Naive thymus-derived CD4-positive, alpha-beta T cell (primary cell): ENCODE measurements at regions not wholly inside any gene's neighbourhood (a gene's known extent, or its start where the extent isn't known, plus 50 kb on each side); places are given as distances from the start of the nearest gene placed in this dataset.

Source experiments
- ATAC-seq: fragments of 150-1000 bp; cut with Tn5 transposase; 2 replicates; pipeline ENCODE4 v1.10.0; 2021; ENCODE audit warnings: mild to moderate bottlenecking, moderate library complexity
- CTCF ChIA-PET: fragments of 350-600 bp; sonication (Branson Sonifier 250); formaldehyde crosslinking; loops from one replicate; lab custom pipeline; 2021; ENCODE audit warnings: antibody characterized with exemption; lab: Charles Lee
- POLR2A ChIA-PET: fragments of 350-600 bp; sonication (Branson Sonifier 250); formaldehyde crosslinking; loops from one replicate; lab custom pipeline; 2021; ENCODE audit warnings: antibody characterized with exemption, inconsistent platforms; lab: Charles Lee
- DNase-seq, 9 donors: peaks; one replicate each; pipeline versions ENCODE4 v3.0.0 to v3.0.0-alpha.2; 2020 to 2022; ENCODE audit warnings: mixed read lengths in 1 of 9
- H3K27ac ChIP-seq: one replicate; pipeline ENCODE4 v1.7.0; 2013; ENCODE audit warnings: mild to moderate bottlenecking, low read depth, low read length, moderate library complexity
- H3K27me3 ChIP-seq, 2 donors: one replicate each; pipeline ENCODE4 v1.7.0; 2013; ENCODE audit warnings: low read length in 2 of 2, mild to moderate bottlenecking in 2 of 2, moderate library complexity in 2 of 2; ENCODE audit not compliant: control insufficient read depth in 2 of 2, insufficient read depth in 2 of 2
- H3K36me3 ChIP-seq, 3 experiments: 1 replicate in 2 of 3; 2 replicates in 1 of 3; pipeline ENCODE4 v1.7.0; 2013; ENCODE audit warnings: low read length in 3 of 3, mild to moderate bottlenecking in 3 of 3, moderate library complexity in 1 of 3; ENCODE audit not compliant: insufficient read depth in 3 of 3, control insufficient read depth in 2 of 3
- H3K4me1 ChIP-seq, 2 donors: one replicate each; pipeline ENCODE4 v1.7.0; 2013; ENCODE audit warnings: low read length in 2 of 2, mild to moderate bottlenecking in 2 of 2, moderate library complexity in 1 of 2; ENCODE audit not compliant: control insufficient read depth in 2 of 2, insufficient read depth in 2 of 2
- H3K4me3 ChIP-seq: 2 replicates; pipeline ENCODE4 v1.7.0; 2013; ENCODE audit warnings: mild to moderate bottlenecking, low read length
- H3K9me3 ChIP-seq, 3 experiments: 1 replicate in 2 of 3; 2 replicates in 1 of 3; pipeline ENCODE4 v1.7.0; 2013; ENCODE audit warnings: low read length in 3 of 3; ENCODE audit not compliant: control insufficient read depth in 2 of 3
- H3K27ac Mint-ChIP-seq, 9 donors: one replicate each; pipeline ENCODE4 v1.8.0; 2020 to 2022; ENCODE audit warnings: mixed read lengths in 9 of 9, mild to moderate bottlenecking in 8 of 9, moderate library complexity in 5 of 9, inconsistent platforms in 2 of 9
- H3K27me3 Mint-ChIP-seq, 5 donors: one replicate each; pipeline ENCODE4 v1.8.0; 2021 to 2022; ENCODE audit warnings: mixed read lengths in 5 of 5, mild to moderate bottlenecking in 1 of 5
- H3K36me3 Mint-ChIP-seq, 5 donors: one replicate each; pipeline ENCODE4 v1.8.0; 2020 to 2022; ENCODE audit warnings: mixed read lengths in 5 of 5, mild to moderate bottlenecking in 3 of 5, inconsistent platforms in 1 of 5
- H3K4me1 Mint-ChIP-seq, 7 donors: one replicate each; pipeline ENCODE4 v1.8.0; 2020 to 2022; ENCODE audit warnings: mixed read lengths in 7 of 7, mild to moderate bottlenecking in 3 of 7, inconsistent platforms in 1 of 7
- H3K4me3 Mint-ChIP-seq, 10 donors: one replicate each; pipeline ENCODE4 v1.8.0; 2020 to 2022; ENCODE audit warnings: mild to moderate bottlenecking in 10 of 10, mixed read lengths in 10 of 10, moderate library complexity in 6 of 10, inconsistent platforms in 2 of 10
- H3K9me3 Mint-ChIP-seq, 11 donors: one replicate each; pipeline ENCODE4 v1.8.0; 2020 to 2022; ENCODE audit warnings: mixed read lengths in 11 of 11, mild to moderate bottlenecking in 4 of 11, inconsistent platforms in 1 of 11, moderate library complexity in 1 of 11
- intact Hi-C, 2 donors: fragments of 100-400 bp; cut with micrococcal nuclease; formaldehyde crosslinking; loops; one replicate each; pipeline ENCODE4 v1.15.1; 2023

DNA sequence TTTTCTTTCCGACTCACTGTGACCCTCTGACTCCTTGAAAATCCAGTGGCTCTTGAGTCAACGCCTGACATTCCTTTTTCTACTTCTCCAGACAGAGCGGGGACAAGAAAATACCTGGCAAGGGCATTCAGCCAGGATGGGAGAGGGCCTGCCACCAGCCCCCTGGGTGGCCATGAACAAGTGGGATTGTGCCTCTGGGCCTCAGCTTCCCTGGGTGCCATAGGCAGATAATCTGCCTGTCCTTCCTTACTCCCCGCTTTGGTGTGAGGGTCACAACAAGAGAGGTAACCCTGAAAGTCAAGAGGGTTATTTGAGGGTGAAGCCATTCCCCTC lies 613.9 kb upstream of the CADM1 start:
- no peak overlapping the region for H3K4me3 Mint-ChIP-seq
- Histone ChIP-seq H3K4me1 (no peaks in the 10 kb centered on the region), H3K36me3 (no peaks in the 10 kb centered on the region), H3K4me3 (no peak overlapping the region), H3K9me3 (peaks cover 0 to 9% (median 0%) of the 10 kb centered on the region in 3 experiments), H3K27me3 (no peaks in the 10 kb centered on the region), H3K27ac (no peak overlapping the region)
- H3K27ac Mint-ChIP-seq: no peak overlapping the region
- no peak for ATAC-seq
- H3K9me3 Mint-ChIP-seq: peaks cover 0 to 26% (median 9%) of the 10 kb centered on the region in 11 donors
- DNase-seq: no peak
- ChIA-PET POLR2A (no interaction called here), CTCF (no interaction called here)
- peaks cover 0 to 26% (median 5%) of the 10 kb centered on the region in 5 donors for H3K27me3 Mint-ChIP-seq
- peaks cover 0 to 4% (median 0%) of the 10 kb centered on the region in 5 donors for H3K36me3 Mint-ChIP-seq
- intact Hi-C loops: no loop called here
- no peaks in the 10 kb centered on the region for H3K4me1 Mint-ChIP-seq

- no peaks in the 10 kb centered on the region for H3K4me1 Mint-ChIP-seq
- peaks cover 0 to 4% (median 0%) of the 10 kb centered on the region in 5 donors for H3K36me3 Mint-ChIP-seq
- POLR2A ChIA-PET: no interaction called here
- Histone ChIP-seq H3K27ac (no peak overlapping the region), H3K36me3 (no peaks in the 10 kb centered on the region), H3K4me3 (no peak overlapping the region), H3K4me1 (no peaks in the 10 kb centered on the region), H3K9me3 (peaks cover 0 to 9% (median 0%) of the 10 kb centered on the region in 3 experiments), H3K27me3 (no peaks in the 10 kb centered on the region)
- no peak overlapping the region for H3K4me3 Mint-ChIP-seq
- CTCF ChIA-PET: no interaction called here
- peaks cover 0 to 26% (median 5%) of the 10 kb centered on the region in 5 donors for H3K27me3 Mint-ChIP-seq
- intact Hi-C loops: no loop called here
- peaks cover 0 to 30% (median 9%) of the 10 kb centered on the region in 11 donors for H3K9me3 Mint-ChIP-seq
- no peak overlapping the region for H3K27ac Mint-ChIP-seq
- no peak for ATAC-seq
- DNase-seq: no peak
These were observed 613.3 kb upstream of the CADM1 start for GRCh38 chr11:116117331-116118137.

DNA sequence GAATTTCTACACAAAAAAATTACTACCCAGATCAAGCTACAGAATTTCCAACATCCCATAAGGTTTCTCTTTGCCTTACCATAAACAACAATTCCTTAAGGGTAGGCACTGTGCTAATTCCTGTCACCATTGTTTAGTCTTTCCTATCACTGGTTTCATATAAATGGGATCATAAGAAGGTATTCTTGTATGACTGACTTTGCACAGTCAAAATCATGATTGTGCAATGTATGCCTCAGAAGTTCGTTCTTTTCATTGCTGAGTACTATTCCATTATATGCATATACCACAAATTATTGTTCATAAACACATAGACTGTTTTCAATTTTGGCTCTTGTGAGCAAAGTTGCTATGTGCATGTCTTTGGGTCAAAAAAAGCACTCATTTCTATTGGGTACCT lies 611.6 kb upstream of the CADM1 start:
- no peak overlapping the region for H3K27ac ChIP-seq
- no peak overlapping the region for H3K4me3 ChIP-seq
- no peaks in the 10 kb centered on the region for H3K36me3 ChIP-seq
- peaks cover 0 to 9% (median 0%) of the 10 kb centered on the region in 3 experiments for H3K9me3 ChIP-seq
- no peaks in the 10 kb centered on the region for H3K4me1 ChIP-seq
- Mint-ChIP-seq H3K27me3 (peaks cover 0 to 26% (median 5%) of the 10 kb centered on the region in 5 donors), H3K36me3 (peaks cover 0 to 4% (median 0%) of the 10 kb centered on the region in 5 donors), H3K4me3 (no peak overlapping the region), H3K9me3 (peaks cover 0 to 40% (median 9%) of the 10 kb centered on the region in 11 donors), H3K27ac (no peak overlapping the region), H3K4me1 (no peaks in the 10 kb centered on the region)
- ChIA-PET CTCF (no interaction called here), POLR2A (no interaction called here)
- no peaks in the 10 kb centered on the region for H3K27me3 ChIP-seq
- intact Hi-C loops: no loop called here
- ATAC-seq (no peak), DNase-seq (no peak)

DNA sequence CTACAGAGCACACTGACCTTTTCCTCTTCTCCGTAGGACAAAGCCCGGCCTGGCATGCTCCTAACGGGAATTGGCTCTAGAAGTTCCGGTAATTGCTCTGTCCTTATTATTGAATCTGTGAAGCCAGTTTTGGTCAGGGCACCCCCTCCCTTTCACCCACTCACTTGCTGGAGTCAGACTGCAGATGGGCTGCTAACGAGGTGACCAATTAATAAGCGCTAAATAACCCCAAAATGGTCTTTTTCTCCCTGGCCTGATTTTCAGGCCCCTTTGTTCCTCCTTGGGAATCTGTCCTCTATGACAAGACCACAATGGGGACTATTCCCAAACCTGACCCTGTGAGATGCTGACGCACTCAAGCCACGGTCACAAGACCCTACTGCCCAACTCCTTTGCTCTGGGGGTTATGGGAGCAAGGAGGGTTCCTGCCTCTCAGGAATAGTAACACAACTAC lies 610.0 kb upstream of the CADM1 start:
- intact Hi-C loops: no loop called here
- Mint-ChIP-seq H3K36me3 (peaks cover 0 to 4% (median 0%) of the 10 kb centered on the region in 5 donors), H3K9me3 (peaks cover 0 to 40% (median 9%) of the 10 kb centered on the region in 11 donors), H3K27me3 (peaks cover 0 to 26% (median 5%) of the 10 kb centered on the region in 5 donors), H3K27ac (peak overlapping the region in 1 of 9 donors; percentile 56), H3K4me3 (no peak overlapping the region), H3K4me1 (no peaks in the 10 kb centered on the region)
- ATAC-seq: no peak
- DNase-seq: no peak
- CTCF ChIA-PET: no interaction called here
- POLR2A ChIA-PET: no interaction called here
- no peak overlapping the region for H3K27ac ChIP-seq
- no peak overlapping the region for H3K4me3 ChIP-seq
- H3K27me3 ChIP-seq: no peaks in the 10 kb centered on the region
- peaks cover 0 to 9% (median 0%) of the 10 kb centered on the region in 3 experiments for H3K9me3 ChIP-seq
- H3K4me1 ChIP-seq: no peaks in the 10 kb centered on the region
- no peaks in the 10 kb centered on the region for H3K36me3 ChIP-seq

- CTCF ChIA-PET: no interaction called here
- Histone ChIP-seq H3K36me3 (no peaks in the 10 kb centered on the region), H3K9me3 (peaks cover 0 to 9% (median 0%) of the 10 kb centered on the region in 3 experiments), H3K4me1 (no peaks in the 10 kb centered on the region), H3K4me3 (no peak overlapping the region), H3K27ac (no peak overlapping the region), H3K27me3 (no peaks in the 10 kb centered on the region)
- Mint-ChIP-seq H3K4me3 (no peak overlapping the region), H3K27ac (no peak overlapping the region), H3K4me1 (no peaks in the 10 kb centered on the region), H3K36me3 (peaks cover 0 to 4% (median 0%) of the 10 kb centered on the region in 5 donors), H3K27me3 (peaks cover 0 to 20% (median 0%) of the 10 kb centered on the region in 5 donors), H3K9me3 (peaks cover 0 to 32% (median 9%) of the 10 kb centered on the region in 11 donors)
- no peak for DNase-seq
- POLR2A ChIA-PET: no interaction called here
- intact Hi-C loops: no loop called here
- ATAC-seq: no peak
These were observed 608.1 kb upstream of the CADM1 start for GRCh38 chr11:116112087-116112935.

- H3K4me1 Mint-ChIP-seq: no peaks in the 10 kb centered on the region
- Histone ChIP-seq H3K9me3 (peaks cover 0 to 9% (median 0%) of the 10 kb centered on the region in 3 experiments), H3K36me3 (no peaks in the 10 kb centered on the region), H3K27me3 (no peaks in the 10 kb centered on the region), H3K4me1 (no peaks in the 10 kb centered on the region), H3K4me3 (no peak overlapping the region), H3K27ac (no peak overlapping the region)
- H3K36me3 Mint-ChIP-seq: peaks cover 0 to 4% (median 0%) of the 10 kb centered on the region in 5 donors
- DNase-seq: no peak
- CTCF ChIA-PET: no interaction called here
- H3K9me3 Mint-ChIP-seq: peaks cover 0 to 32% (median 9%) of the 10 kb centered on the region in 11 donors
- H3K27me3 Mint-ChIP-seq: peaks cover 0 to 14% (median 3%) of the 10 kb centered on the region in 5 donors
- ATAC-seq: no peak
- intact Hi-C loops: no loop called here
- H3K27ac Mint-ChIP-seq: no peak overlapping the region
- no peak overlapping the region for H3K4me3 Mint-ChIP-seq
- POLR2A ChIA-PET: no interaction called here
These were observed 607.3 kb upstream of the CADM1 start for GRCh38 chr11:116111546-116111945.
